Epithelial cell of esophagus (primary cell): ENCODE measurements at regions not wholly inside any gene's neighbourhood (a gene's known extent, or its start where the extent isn't known, plus 50 kb on each side); places are given as distances from the start of the nearest gene placed in this dataset.
"Not testable (repeated sequence)": the region's sequence is repeated elsewhere in the genome, so short reads cannot be mapped to it uniquely, and the experiment has no call there.

Experiments
- DNase-seq: peaks from one replicate; pipeline ENCODE4 v3.0.0; 2010; ENCODE audit warnings: low read depth
- H3K4me3 ChIP-seq: 2 replicates; pipeline ENCODE4 v1.5.1; 2011; ENCODE audit warnings: mild to moderate bottlenecking, low read length, control low read depth
- CTCF ChIP-seq: IDR thresholded peaks from 2 replicates; pipeline ENCODE4 v1.5.1; 2011; ENCODE audit warnings: low read depth, mild to moderate bottlenecking, low read length, control low read depth, inconsistent platforms; ENCODE audit not compliant: insufficient read depth; ENCODE audit errors: missing control alignments

DNA sequence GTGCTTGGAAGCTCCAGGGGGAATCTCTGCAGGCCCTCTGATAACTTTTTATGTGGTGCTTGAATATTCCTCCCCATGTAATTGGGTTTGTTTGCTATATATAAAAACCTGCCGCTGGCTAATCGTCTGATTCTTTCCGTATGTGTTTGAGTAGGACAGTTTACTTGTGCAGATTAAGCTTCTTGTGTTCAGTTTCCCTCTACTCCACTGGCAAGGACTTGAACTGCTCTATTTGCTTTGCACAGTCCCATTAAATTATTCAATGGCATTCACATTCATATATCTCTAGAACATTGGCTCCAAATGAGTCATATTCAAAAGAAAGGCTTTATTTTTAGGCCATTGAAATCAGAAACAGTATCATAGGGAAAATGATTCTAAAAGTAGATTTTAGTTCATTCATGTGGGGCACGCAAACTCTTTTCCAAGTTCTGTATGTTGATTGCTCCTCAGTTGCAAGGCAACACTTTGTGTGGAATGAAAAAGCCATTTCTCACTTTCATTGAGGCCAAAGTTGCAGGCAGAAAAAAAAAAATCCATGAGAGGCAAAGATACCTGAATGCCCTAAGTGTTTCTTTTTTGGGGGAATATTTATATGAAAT, 1682.3 kb upstream of the PIK3C3 start:
- no peak for TF ChIP-seq CTCF
- DNase-seq: no peak
- H3K4me3 ChIP-seq: no peak overlapping the region

DNA sequence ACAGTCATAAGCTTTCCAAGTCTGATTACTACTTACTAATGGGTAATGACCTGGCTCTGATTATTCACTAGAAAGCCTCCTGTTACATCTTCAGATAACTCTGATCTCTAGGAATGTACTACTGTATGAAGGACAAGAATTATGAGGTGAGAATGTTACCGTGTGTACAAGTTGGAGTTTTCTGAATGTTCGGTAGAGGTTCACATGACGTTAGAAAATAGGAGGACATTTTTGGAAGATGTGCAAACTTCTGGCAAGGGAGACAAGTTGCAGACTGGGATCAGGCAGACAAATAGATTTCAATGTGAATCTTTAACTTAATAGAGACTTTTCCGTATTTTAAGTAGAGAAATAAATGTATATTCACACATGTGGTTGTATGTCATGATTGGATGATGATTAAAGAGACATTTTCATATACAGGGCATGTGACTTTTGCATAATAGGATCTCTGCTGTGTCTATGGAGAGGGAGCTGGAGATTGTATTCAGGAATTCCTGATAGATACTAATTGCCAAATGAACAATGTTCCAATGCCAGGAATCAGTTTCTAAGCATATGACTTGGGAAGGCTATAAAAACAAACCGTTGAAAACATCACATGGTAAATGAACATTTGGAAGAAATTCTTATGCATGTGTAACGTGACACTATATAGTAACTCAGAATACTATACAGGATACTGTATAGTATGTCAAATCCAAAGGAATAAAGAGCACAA, 1695.8 kb upstream of the PIK3C3 start:
- no peak for DNase-seq
- TF ChIP-seq CTCF: no peak
- H3K4me3 ChIP-seq: no peak overlapping the region

- no peak for TF ChIP-seq CTCF
- DNase-seq: no peak
Measured at GRCh38 chr18:40258311-40258710, 1696.7 kb upstream of the PIK3C3 start.

DNA sequence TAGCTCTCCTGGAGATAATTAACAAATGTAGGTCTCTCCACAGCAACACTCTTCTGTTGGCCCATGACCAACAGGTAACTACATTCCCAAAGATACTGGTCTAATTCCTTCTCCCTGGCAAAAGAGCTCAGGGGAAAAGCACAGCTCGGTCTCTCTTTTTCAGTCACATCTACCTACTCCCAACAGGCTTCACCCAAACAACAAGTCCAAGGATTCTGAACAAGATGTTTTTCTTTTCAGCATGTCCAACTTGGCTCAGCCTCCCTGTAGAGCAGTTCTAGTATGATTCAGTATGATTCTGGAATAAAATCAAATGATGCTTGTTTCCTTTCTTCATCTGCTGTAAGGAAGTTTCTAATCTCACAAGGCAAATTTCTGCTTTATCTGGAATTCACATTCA, 1704.8 kb upstream of the PIK3C3 start:
- no peak for TF ChIP-seq CTCF
- DNase-seq: no peak
- H3K4me3 ChIP-seq: no peak overlapping the region

More at GRCh38 chr18:40258311-40258710, 1696.7 kb upstream of the PIK3C3 start:
- H3K4me3 ChIP-seq: no peak overlapping the region

GRCh38 chr18:40249390-40250080, 1705.5 kb upstream of the PIK3C3 start:
- peak; percentile 54 for DNase-seq
- TF ChIP-seq CTCF: no peak
- H3K4me3 ChIP-seq: no peak overlapping the region

DNA sequence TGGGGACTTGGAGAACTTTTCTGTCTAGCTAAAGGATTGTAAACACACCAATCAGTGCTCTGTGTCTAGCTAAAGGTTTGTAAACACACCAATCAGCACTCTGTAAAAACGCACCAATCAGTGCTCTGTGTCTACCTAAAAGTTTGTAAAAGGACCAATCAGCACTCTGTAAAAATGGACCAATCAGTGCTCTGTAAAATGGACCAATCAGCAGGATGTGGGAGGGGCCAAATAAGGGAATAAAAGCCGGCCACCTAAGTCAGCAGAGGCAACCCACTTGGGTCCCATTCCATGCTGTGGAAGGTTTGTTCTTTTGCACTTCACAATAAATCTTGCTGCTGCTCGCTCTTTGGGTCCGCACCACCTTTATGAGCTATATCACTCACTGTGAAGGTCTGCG, 1709.4 kb upstream of the PIK3C3 start:
- not testable (repeated sequence) for DNase-seq, H3K4me3 ChIP-seq

GRCh38 chr18:40243607-40244006, 1711.4 kb upstream of the PIK3C3 start:
- no peak overlapping the region for H3K4me3 ChIP-seq
- no peak for DNase-seq
- no peak for TF ChIP-seq CTCF
